ENCODE measurements at regions not wholly inside any gene's neighbourhood (a gene's known extent, or its start where the extent isn't known, plus 50 kb on each side); places are given as distances from the start of the nearest gene placed in this dataset.

- H3K9me3 ChIP-seq (ENCODE audit: low read depth, low read length, poor library complexity, severe bottlenecking), result no peaks in the 10 kb centered on the region
- TF ChIP-seq EZH2 (IDR thresholded peaks at IDR 0.05; ENCODE audit: borderline replicate concordance, low read depth, low read length, poor library complexity, severe bottlenecking), result no peak
- TF ChIP-seq CTCF (conservative IDR thresholded peaks at IDR 0.05; ENCODE audit: low read depth, low read length), result no peak
- no peak for DNase-seq (ENCODE audit: low spot score)
- H3K4me1 ChIP-seq (ENCODE audit: insufficient read depth, low read length, poor library complexity, severe bottlenecking), result no peaks in the 10 kb centered on the region
- peaks cover 3% of the 10 kb centered on the region for H3K36me3 ChIP-seq (ENCODE audit: insufficient read depth, low read length, poor library complexity, severe bottlenecking)
- CTCF ChIA-PET, result no interaction called here
- intact Hi-C loops (cut with micrococcal nuclease; ENCODE audit: unreplicated experiment), result no loop called here
- no TSS peak for BruUV-seq (replicated peaks)
- POLR2A ChIA-PET (ENCODE audit: low non-redundant PET), result no interaction called here
- H3K27me3 ChIP-seq (replicated peaks; ENCODE audit: insufficient read depth, low read depth, low read length, poor library complexity), result no peaks in the 10 kb centered on the region
- peak overlapping the region; percentile 95 for H3K27ac ChIP-seq (ENCODE audit: low read depth, low read length, poor library complexity, severe bottlenecking)
- peak overlapping the region; percentile 52 for H3K4me3 ChIP-seq (ENCODE audit: low read depth, low read length, poor library complexity, severe bottlenecking)
Observed at GRCh38 chrX:131745942-131746489, 202.1 kb downstream of the OR13H1 start.

GRCh38 chrX:131746491-131746968, 202.7 kb downstream of the OR13H1 start:
- Histone ChIP-seq H3K4me1 (ENCODE audit: insufficient read depth, low read length, poor library complexity, severe bottlenecking) (no peaks in the 10 kb centered on the region), H3K27me3 (replicated peaks; ENCODE audit: insufficient read depth, low read depth, low read length, poor library complexity) (no peaks in the 10 kb centered on the region), H3K36me3 (ENCODE audit: insufficient read depth, low read length, poor library complexity, severe bottlenecking) (peaks cover 3% of the 10 kb centered on the region), H3K9me3 (ENCODE audit: low read depth, low read length, poor library complexity, severe bottlenecking) (no peaks in the 10 kb centered on the region), H3K4me3 (ENCODE audit: low read depth, low read length, poor library complexity, severe bottlenecking) (peak overlapping the region; percentile 52), H3K27ac (ENCODE audit: low read depth, low read length, poor library complexity, severe bottlenecking) (peak overlapping the region; percentile 95)
- TF ChIP-seq EZH2 (IDR thresholded peaks at IDR 0.05; ENCODE audit: borderline replicate concordance, low read depth, low read length, poor library complexity, severe bottlenecking) (no peak), CTCF (conservative IDR thresholded peaks at IDR 0.05; ENCODE audit: low read depth, low read length) (peak; percentile 51; the same call in 1 of the 2 replicates)
- no TSS peak for BruUV-seq (replicated peaks)
- POLR2A ChIA-PET (ENCODE audit: low non-redundant PET), result interaction anchor here (0.6 kb wide), 1 partner anchor 8 kb away, joined by 3 read pairs; no protein-coding TSS in a partner anchor
- intact Hi-C loops (cut with micrococcal nuclease; ENCODE audit: unreplicated experiment), result no loop called here
- peak; percentile 83 for DNase-seq (ENCODE audit: low spot score)
- CTCF ChIA-PET, result no interaction called here

GRCh38 chrX:131747173-131747572, 203.3 kb downstream of the OR13H1 start:
- H3K27ac ChIP-seq (ENCODE audit: low read depth, low read length, poor library complexity, severe bottlenecking), result peak overlapping the region; percentile 95
- H3K36me3 ChIP-seq (ENCODE audit: insufficient read depth, low read length, poor library complexity, severe bottlenecking), result peaks cover 3% of the 10 kb centered on the region
- TF ChIP-seq EZH2 (IDR thresholded peaks at IDR 0.05; ENCODE audit: borderline replicate concordance, low read depth, low read length, poor library complexity, severe bottlenecking), result no peak
- TF ChIP-seq CTCF (conservative IDR thresholded peaks at IDR 0.05; ENCODE audit: low read depth, low read length), result peak; percentile 54
- no peaks in the 10 kb centered on the region for H3K9me3 ChIP-seq (ENCODE audit: low read depth, low read length, poor library complexity, severe bottlenecking)
- ChIA-PET CTCF (no interaction called here), POLR2A (ENCODE audit: low non-redundant PET) (interaction anchor here (0.6 kb wide), 1 partner anchor 8 kb away, joined by 3 read pairs; no protein-coding TSS in a partner anchor)
- H3K27me3 ChIP-seq (replicated peaks; ENCODE audit: insufficient read depth, low read depth, low read length, poor library complexity), result no peaks in the 10 kb centered on the region
- intact Hi-C loops (cut with micrococcal nuclease; ENCODE audit: unreplicated experiment), result no loop called here
- peak; percentile 75 for DNase-seq (ENCODE audit: low spot score)
- peaks cover 3% of the 10 kb centered on the region for H3K4me1 ChIP-seq (ENCODE audit: insufficient read depth, low read length, poor library complexity, severe bottlenecking)
- BruUV-seq (replicated peaks), result no TSS peak
- peak overlapping the region; percentile 52 for H3K4me3 ChIP-seq (ENCODE audit: low read depth, low read length, poor library complexity, severe bottlenecking)
